NT2/D1 (cell line): ENCODE measurements at regions not wholly inside any gene's neighbourhood (a gene's known extent, or its start where the extent isn't known, plus 50 kb on each side); places are given as distances from the start of the nearest gene placed in this dataset.

ENCODE experiments used
- YY1 ChIP-seq: IDR thresholded peaks from 2 replicates; pipeline ENCODE4 v1.6.1; 2011; ENCODE audit not compliant: insufficient read length, insufficient read depth
- ZNF274 ChIP-seq: IDR thresholded peaks from 2 replicates; pipeline ENCODE4 v1.6.1; 2011; ENCODE audit warnings: mild to moderate bottlenecking, low read depth, low read length

DNA sequence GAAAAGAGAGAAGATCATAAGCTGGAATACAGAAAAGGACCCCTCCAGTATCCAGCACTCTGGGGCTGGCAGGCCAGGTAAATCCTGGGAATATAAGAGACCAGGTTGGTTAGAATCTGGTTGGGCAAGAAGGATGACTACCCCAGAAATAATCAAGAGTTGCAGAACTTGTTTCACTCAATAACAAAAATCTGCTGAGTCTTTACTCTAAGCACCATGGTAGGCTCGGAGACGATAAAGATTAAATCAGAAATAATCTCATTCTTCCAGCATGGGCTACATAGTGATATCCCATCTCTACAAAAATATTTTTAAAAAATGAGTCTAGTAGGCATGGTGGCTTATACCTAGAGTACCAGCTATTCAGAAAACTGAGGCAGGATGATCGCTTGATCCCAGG, 138.0 kb upstream of the KCNJ16 start:
- no peak for TF ChIP-seq ZNF274
- TF ChIP-seq YY1 = no peak
